Astrocyte (in vitro differentiated cells and primary cell): ENCODE measurements at regions not wholly inside any gene's neighbourhood (a gene's known extent, or its start where the extent isn't known, plus 50 kb on each side); places are given as distances from the start of the nearest gene placed in this dataset.
"Not testable (repeated sequence)": the region's sequence is repeated elsewhere in the genome, so short reads cannot be mapped to it uniquely, and the experiment has no call there.

Source experiments
- DNase-seq: peaks from one replicate; pipeline ENCODE4 v3.0.0-alpha.2; 2010; ENCODE audit warnings: low read depth
- FAIRE-seq: peaks from 2 replicates; lab custom pipeline; 2011; peaks lifted over from hg19 to GRCh38; lab: Jason Lieb, UNC
- H2AFZ ChIP-seq: 2 replicates; pipeline ENCODE4 v1.6.0; 2012; ENCODE audit warnings: low read depth, low read length, inconsistent platforms
- H3K27ac ChIP-seq: 2 replicates; pipeline ENCODE4 v1.5.1; 2011; ENCODE audit warnings: low read depth, low read length, inconsistent platforms
- H3K27me3 ChIP-seq: 2 replicates; pipeline ENCODE4 v1.6.0; 2011; ENCODE audit warnings: low read length, inconsistent platforms; ENCODE audit not compliant: insufficient read depth
- H3K36me3 ChIP-seq: 2 replicates; pipeline ENCODE4 v1.5.1; 2011; ENCODE audit warnings: low read length, inconsistent platforms; ENCODE audit not compliant: insufficient read depth
- H3K4me1 ChIP-seq: 2 replicates; pipeline ENCODE4 v1.5.1; 2011; ENCODE audit warnings: low read length, inconsistent platforms; ENCODE audit not compliant: insufficient read depth
- H3K4me2 ChIP-seq: 2 replicates; pipeline ENCODE4 v1.6.0; 2012; ENCODE audit warnings: low read length, inconsistent platforms
- H3K4me3 ChIP-seq: 2 replicates; pipeline ENCODE4 v1.5.1; 2011; ENCODE audit warnings: low read depth, mild to moderate bottlenecking, low read length, inconsistent platforms; ENCODE audit not compliant: insufficient read depth
- H3K79me2 ChIP-seq: 2 replicates; pipeline ENCODE4 v1.6.0; 2012; ENCODE audit warnings: mild to moderate bottlenecking, low read length, inconsistent platforms; ENCODE audit not compliant: insufficient read depth
- H3K9ac ChIP-seq: 2 replicates; pipeline ENCODE4 v1.6.0; 2012; ENCODE audit warnings: mild to moderate bottlenecking, low read length, inconsistent platforms
- H3K9me3 ChIP-seq: 2 replicates; pipeline ENCODE4 v1.5.1; 2012; ENCODE audit warnings: low read depth, mild to moderate bottlenecking, low read length, inconsistent platforms; ENCODE audit not compliant: insufficient read depth
- H4K20me1 ChIP-seq: 2 replicates; pipeline ENCODE4 v1.6.0; 2012; ENCODE audit warnings: low read length, inconsistent platforms; ENCODE audit not compliant: insufficient read depth
- H3K27ac Mint-ChIP-seq: one replicate; pipeline ENCODE4 v1.8.0; 2021; ENCODE audit warnings: mild to moderate bottlenecking, mixed read lengths; ENCODE audit not compliant: unreplicated experiment
- H3K27me3 Mint-ChIP-seq: one replicate; pipeline ENCODE4 v1.8.0; 2021; ENCODE audit warnings: low read depth, mixed read lengths; ENCODE audit not compliant: unreplicated experiment
- H3K36me3 Mint-ChIP-seq: one replicate; pipeline ENCODE4 v1.8.0; 2021; ENCODE audit warnings: low read depth, mixed read lengths; ENCODE audit not compliant: unreplicated experiment
- H3K4me1 Mint-ChIP-seq: one replicate; pipeline ENCODE4 v1.8.0; 2021; ENCODE audit warnings: low read depth, mixed read lengths; ENCODE audit not compliant: unreplicated experiment
- H3K4me3 Mint-ChIP-seq: one replicate; pipeline ENCODE4 v1.8.0; 2021; ENCODE audit warnings: mild to moderate bottlenecking, moderate library complexity, mixed read lengths; ENCODE audit not compliant: unreplicated experiment
- H3K9me3 Mint-ChIP-seq: one replicate; pipeline ENCODE4 v1.8.0; 2021; ENCODE audit warnings: mild to moderate bottlenecking, mixed read lengths; ENCODE audit not compliant: unreplicated experiment
- CTCF ChIP-seq: IDR thresholded peaks from 2 replicates; pipeline ENCODE4 v1.5.1; 2011; ENCODE audit warnings: low read depth, mild to moderate bottlenecking, inconsistent platforms, low read length, moderate library complexity; ENCODE audit not compliant: insufficient read depth
- EZH2 ChIP-seq: IDR thresholded peaks from 2 replicates; pipeline ENCODE4 v1.6.1; 2012; ENCODE audit warnings: mild to moderate bottlenecking, low read length, inconsistent platforms; ENCODE audit not compliant: insufficient read depth

DNA sequence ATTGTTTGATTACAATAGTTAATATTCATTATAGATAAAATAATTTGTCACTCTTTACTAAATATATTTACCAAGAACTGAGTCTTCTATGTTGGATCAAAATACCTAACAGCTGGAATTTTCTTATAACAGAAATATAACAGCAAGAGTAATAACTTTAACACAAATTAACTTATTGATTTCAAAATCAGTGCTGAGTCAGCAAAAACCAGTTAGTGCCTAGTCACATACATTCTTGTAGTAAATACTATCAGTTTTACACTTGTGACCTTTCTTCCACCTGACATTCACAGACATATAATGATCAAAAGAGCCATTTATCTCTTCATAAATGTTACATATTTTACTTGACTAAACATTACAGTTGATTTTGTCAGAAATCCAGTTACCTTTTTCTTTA lies 1141.4 kb upstream of the ADGRB3 start:
- H3K27ac Mint-ChIP-seq = no peak overlapping the region
- Histone ChIP-seq H3K9me3 (no peaks in the 10 kb centered on the region), H2AFZ (no peak overlapping the region), H3K36me3 (no peaks in the 10 kb centered on the region), H3K27me3 (no peaks in the 10 kb centered on the region), H3K79me2 (no peaks in the 10 kb centered on the region), H3K4me3 (no peak overlapping the region), H3K27ac (no peak overlapping the region), H4K20me1 (no peaks in the 10 kb centered on the region), H3K4me2 (no peak overlapping the region), H3K4me1 (no peaks in the 10 kb centered on the region), H3K9ac (no peak overlapping the region)
- no peak overlapping the region for H3K4me3 Mint-ChIP-seq
- no peaks in the 10 kb centered on the region for H3K4me1 Mint-ChIP-seq
- DNase-seq (no peak), FAIRE-seq (no peak)
- no peaks in the 10 kb centered on the region for H3K36me3 Mint-ChIP-seq
- H3K9me3 Mint-ChIP-seq = peaks cover 3% of the 10 kb centered on the region
- H3K27me3 Mint-ChIP-seq = no peaks in the 10 kb centered on the region
- TF ChIP-seq CTCF = no peak
- no peak for TF ChIP-seq EZH2

- H3K4me3 ChIP-seq = no peak overlapping the region
- H4K20me1 ChIP-seq = no peaks in the 10 kb centered on the region
- Mint-ChIP-seq H3K36me3 (no peaks in the 10 kb centered on the region), H3K9me3 (no peaks in the 10 kb centered on the region), H3K27me3 (no peaks in the 10 kb centered on the region), H3K27ac (no peak overlapping the region), H3K4me3 (no peak overlapping the region), H3K4me1 (no peaks in the 10 kb centered on the region)
- TF ChIP-seq EZH2 = no peak
- no peak for TF ChIP-seq CTCF
- H3K9ac ChIP-seq = no peak overlapping the region
- no peak overlapping the region for H2AFZ ChIP-seq
- H3K27ac ChIP-seq = no peak overlapping the region
- H3K36me3 ChIP-seq = no peaks in the 10 kb centered on the region
- DNase-seq (no peak), FAIRE-seq (no peak)
- H3K4me2 ChIP-seq = no peak overlapping the region
- H3K9me3 ChIP-seq = no peaks in the 10 kb centered on the region
- H3K4me1 ChIP-seq = no peaks in the 10 kb centered on the region
- H3K79me2 ChIP-seq = no peaks in the 10 kb centered on the region
- no peaks in the 10 kb centered on the region for H3K27me3 ChIP-seq
These were observed 1159.4 kb upstream of the ADGRB3 start for GRCh38 chr6:67475700-67476099.

DNA sequence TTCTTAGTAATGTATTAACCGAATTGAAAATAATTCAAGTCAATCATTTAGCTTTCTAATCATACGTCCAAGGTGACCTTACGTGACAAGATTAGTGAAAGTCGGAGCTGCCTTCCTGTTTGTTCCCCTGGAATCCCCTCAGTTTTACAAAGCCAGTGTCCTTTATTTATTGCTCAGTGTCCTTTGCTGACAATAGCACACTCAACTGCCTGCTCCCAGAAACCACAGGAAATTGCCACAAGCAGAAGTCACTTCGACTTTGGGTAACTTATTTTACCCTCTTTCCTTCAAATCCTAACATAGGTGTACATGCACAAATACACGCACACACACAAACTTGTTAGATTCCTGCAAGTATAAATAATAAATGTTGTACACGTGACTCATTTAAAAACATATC lies 1167.7 kb upstream of the ADGRB3 start:
- Mint-ChIP-seq H3K9me3 (peaks cover 3% of the 10 kb centered on the region), H3K4me3 (no peak overlapping the region), H3K27me3 (no peaks in the 10 kb centered on the region), H3K36me3 (no peaks in the 10 kb centered on the region), H3K27ac (no peak overlapping the region), H3K4me1 (no peaks in the 10 kb centered on the region)
- H3K4me3 ChIP-seq = no peak overlapping the region
- no peaks in the 10 kb centered on the region for H3K36me3 ChIP-seq
- H3K9me3 ChIP-seq = no peaks in the 10 kb centered on the region
- H3K4me1 ChIP-seq = no peaks in the 10 kb centered on the region
- FAIRE-seq (no peak), DNase-seq (no peak)
- H3K4me2 ChIP-seq = no peak overlapping the region
- H3K9ac ChIP-seq = no peak overlapping the region
- H3K79me2 ChIP-seq = no peaks in the 10 kb centered on the region
- no peak overlapping the region for H2AFZ ChIP-seq
- TF ChIP-seq CTCF = no peak
- TF ChIP-seq EZH2 = no peak
- no peaks in the 10 kb centered on the region for H3K27me3 ChIP-seq
- no peak overlapping the region for H3K27ac ChIP-seq
- H4K20me1 ChIP-seq = no peaks in the 10 kb centered on the region

DNA sequence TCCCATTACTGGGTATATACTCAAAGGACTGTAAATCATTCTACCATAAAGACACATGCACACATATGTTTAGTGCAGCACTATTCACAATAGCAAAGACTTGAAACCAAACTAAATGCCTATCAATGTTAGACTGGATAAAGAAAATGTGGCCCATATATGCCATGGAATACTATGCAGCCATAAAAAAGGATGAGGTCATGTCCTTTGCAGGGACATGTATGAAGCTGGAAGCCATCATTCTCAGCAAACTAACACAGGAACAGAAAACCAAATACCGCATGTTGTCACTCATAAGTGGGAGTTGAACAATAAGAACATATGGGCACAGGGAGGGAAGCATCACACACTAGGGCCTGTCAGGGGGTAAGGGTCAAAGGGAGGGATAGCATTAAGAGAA lies 1172.4 kb upstream of the ADGRB3 start:
- H3K4me1 Mint-ChIP-seq, FAIRE-seq, H3K9me3 ChIP-seq, H3K4me3 Mint-ChIP-seq, H3K36me3 Mint-ChIP-seq, H3K4me2 ChIP-seq, H3K4me3 ChIP-seq, H3K27me3 ChIP-seq, H3K36me3 ChIP-seq, H3K9ac ChIP-seq, H3K4me1 ChIP-seq, H2AFZ ChIP-seq, H3K27me3 Mint-ChIP-seq, H3K27ac Mint-ChIP-seq, H3K79me2 ChIP-seq, H3K27ac ChIP-seq, H4K20me1 ChIP-seq, DNase-seq: not testable (repeated sequence)
- peaks cover 13% of the 10 kb centered on the region for H3K9me3 Mint-ChIP-seq
